HG03045 (cell line): ENCODE measurements at regions not wholly inside any gene's neighbourhood (a gene's known extent, or its start where the extent isn't known, plus 50 kb on each side); places are given as distances from the start of the nearest gene placed in this dataset.

Source experiments
- ATAC-seq: cut with Tn5 transposase; IDR thresholded peaks from one replicate; pipeline ENCODE4 v1.9.1; 2021; ENCODE audit warnings: mild to moderate bottlenecking, moderate library complexity; ENCODE audit not compliant: unreplicated experiment

- no peak for ATAC-seq
Measured at GRCh38 chr12:25818596-25819390, 139.7 kb upstream of the RASSF8 start.

DNA sequence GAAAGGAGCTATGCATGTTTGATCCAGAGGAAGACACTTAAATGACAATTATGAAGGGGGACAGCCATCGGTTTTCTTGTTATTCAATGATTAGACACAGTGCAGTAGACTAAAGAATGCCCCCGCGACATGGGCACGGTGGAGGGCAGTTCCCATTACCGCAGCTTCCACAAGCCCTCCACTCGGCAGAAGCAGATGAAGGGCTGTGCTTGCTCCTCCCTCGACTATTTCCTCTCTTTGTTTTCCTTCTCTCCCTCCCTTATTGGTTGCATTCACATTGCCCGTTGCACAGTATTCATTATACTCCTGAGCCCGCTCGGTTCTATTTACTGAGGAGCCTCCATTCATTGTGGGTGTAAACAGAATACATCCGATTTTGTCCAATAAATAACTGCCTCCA lies 138.8 kb upstream of the RASSF8 start:
- ATAC-seq, result no peak

DNA sequence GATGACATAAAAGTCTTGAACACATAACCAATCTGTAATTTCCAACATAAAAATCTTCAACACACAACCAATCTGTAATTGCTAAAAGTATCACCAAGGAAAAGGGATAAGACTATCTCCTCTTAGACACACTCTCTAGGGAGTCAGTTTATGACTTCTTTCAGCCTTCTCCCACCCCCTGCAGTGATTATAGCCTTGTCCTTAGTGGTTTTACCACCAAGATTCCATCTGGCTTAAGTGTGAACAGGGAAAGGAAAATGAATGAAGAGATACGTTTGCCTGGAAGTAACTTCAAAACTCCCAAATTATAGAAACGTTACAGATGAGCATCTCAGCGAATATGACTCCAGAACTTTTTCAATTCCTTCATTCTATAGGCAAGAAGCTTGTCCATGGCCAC lies 136.2 kb upstream of the RASSF8 start:
- ATAC-seq, result no peak

DNA sequence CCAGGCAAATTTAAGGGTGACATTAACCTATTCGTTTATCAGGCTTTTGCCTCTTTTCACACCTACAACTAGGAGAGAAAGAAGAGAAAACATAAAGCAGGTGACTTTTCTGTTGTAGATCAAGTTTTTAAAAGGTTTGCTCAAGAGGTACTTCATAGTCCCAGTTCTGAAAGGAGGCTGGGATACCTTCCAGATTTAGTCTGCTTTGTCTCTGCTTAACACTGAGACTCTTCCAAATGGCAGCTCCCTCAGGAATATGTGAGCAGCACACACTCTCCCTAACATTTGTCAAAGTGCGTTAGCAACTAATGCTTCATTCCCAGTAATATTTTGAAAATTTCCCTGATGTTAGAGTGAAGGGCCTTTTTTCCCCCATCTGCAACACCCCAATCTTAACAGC lies 133.7 kb upstream of the RASSF8 start:
- no peak for ATAC-seq

- no peak for ATAC-seq
Measured at GRCh38 chr12:25825446-25825845, 133.0 kb upstream of the RASSF8 start.

- no peak for ATAC-seq
Measured at GRCh38 chr12:25827141-25827540, 131.3 kb upstream of the RASSF8 start.

DNA sequence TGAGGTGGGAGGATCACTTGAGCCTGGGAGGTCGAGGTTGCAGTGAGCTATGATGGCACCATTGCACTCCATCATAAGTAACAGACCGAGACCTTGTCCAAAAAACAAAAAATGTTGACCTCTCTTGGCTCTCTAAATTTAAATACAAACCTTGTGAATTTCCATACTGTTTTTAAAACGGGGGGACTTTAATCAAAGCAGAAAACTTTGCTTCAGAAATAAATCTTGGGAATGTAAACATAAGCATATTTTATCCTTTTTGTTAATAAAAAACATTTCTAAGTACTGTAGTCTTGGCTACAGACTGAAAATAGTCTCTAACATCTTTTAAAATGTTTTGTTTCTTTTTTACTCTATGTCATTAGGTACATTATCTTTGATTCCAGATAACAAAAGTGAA lies 130.7 kb upstream of the RASSF8 start:
- ATAC-seq, result no peak

GRCh38 chr12:25828188-25828587 lies 130.3 kb upstream of the RASSF8 start:
- no peak for ATAC-seq

DNA sequence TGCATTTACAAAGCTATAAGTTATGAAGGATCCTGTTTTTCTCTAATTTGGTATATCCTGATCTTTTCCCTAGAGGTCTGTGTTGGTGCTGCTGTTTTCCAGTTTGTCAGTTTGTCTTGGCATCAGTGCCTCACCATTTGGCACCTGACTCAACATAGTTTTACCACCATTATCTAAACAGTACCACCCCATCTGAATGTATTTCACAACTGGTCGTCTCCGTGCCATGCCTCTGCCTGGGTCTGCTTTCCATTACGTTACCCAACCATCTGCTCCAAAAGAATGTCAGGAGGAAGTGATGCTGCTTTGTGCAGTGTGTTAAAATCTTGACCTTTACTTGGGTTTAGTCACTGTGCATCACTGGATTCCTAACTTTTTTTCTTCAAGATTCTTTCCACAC lies 129.3 kb upstream of the RASSF8 start:
- no peak for ATAC-seq

DNA sequence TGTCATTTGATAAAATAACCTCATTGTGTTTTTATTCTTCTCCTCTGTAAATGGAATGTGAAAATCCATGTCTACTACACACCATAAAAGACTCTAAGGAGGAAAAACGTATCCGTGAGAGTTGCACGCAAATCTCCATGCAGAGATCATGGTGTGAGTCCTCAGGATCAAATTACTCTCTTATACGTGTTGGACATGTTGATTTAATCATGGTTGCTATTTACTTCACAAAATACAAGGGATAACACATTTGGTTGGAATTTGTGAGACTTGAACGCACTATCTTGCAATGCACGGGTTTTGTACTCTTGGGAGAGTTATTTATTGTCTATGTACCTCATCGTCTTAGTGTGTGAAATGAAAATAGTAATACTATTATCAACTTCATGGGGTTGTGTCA lies 128.0 kb upstream of the RASSF8 start:
- no peak for ATAC-seq

DNA sequence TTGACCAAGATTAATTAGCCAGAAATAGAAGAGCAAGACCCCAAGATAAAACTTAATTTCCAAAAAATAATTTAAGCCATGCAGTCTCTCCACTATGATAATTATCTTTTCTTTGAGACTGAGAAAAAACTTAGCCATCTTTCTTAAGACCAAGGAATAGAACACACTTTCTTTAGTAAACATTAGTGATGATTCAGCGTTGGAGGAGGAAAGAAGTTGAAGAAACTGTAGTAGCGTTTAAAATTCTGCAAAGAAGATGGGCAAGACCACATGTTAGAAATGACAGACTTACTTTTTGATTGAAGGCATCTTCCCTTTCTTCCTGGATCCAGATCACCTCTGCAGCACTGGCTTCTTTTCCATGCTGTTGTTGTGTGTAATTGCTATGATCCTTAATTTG lies 124.8 kb upstream of the RASSF8 start:
- no peak for ATAC-seq

GRCh38 chr12:25835385-25835784 lies 123.1 kb upstream of the RASSF8 start:
- no peak for ATAC-seq

- ATAC-seq, result no peak
Measured at GRCh38 chr12:25838007-25838406, 120.5 kb upstream of the RASSF8 start.

DNA sequence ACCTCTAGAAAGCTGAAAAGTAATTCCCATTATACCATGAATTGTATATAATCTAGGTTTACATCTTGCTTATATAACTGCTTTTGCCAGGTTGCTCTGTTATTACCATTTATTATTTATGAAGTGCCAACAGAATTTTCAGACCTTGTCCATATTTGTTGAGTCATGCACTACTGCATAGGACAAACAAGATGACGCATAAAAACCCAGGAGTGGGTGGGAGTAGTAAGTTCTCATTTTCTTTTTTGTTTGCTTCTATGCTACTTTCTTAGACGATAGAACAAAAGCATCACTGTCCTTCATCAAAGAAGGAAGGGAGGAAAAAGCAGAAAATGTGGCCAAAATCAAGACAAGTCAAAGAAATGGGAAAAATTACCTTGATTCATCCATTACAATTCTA lies 119.0 kb upstream of the RASSF8 start:
- no peak for ATAC-seq

GRCh38 chr12:25840678-25841465 lies 117.6 kb upstream of the RASSF8 start:
- ATAC-seq, result no peak

GRCh38 chr12:25842254-25842653 lies 116.2 kb upstream of the RASSF8 start:
- no peak for ATAC-seq

GRCh38 chr12:25843976-25844375 lies 114.5 kb upstream of the RASSF8 start:
- ATAC-seq, result no peak

GRCh38 chr12:25845415-25845814 lies 113.1 kb upstream of the RASSF8 start:
- no peak for ATAC-seq

DNA sequence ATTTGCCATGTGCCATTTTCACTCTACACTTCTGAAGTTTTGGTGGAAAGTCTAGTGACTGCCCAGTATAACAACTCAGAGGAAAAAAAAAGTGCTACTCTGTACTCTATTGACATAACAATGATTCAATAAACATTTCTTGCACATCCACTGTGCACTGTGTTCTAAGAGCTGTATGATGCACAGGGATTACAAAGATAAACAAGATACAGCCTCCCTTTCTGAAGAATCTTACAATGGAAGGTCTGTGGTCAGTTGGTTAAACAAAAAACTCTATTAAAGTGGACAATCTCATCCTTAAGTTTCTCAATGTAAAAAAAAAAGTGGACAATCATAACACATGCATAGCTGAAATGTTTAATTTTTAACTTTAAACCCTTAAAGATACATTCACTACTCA lies 105.7 kb upstream of the RASSF8 start:
- ATAC-seq, result no peak

DNA sequence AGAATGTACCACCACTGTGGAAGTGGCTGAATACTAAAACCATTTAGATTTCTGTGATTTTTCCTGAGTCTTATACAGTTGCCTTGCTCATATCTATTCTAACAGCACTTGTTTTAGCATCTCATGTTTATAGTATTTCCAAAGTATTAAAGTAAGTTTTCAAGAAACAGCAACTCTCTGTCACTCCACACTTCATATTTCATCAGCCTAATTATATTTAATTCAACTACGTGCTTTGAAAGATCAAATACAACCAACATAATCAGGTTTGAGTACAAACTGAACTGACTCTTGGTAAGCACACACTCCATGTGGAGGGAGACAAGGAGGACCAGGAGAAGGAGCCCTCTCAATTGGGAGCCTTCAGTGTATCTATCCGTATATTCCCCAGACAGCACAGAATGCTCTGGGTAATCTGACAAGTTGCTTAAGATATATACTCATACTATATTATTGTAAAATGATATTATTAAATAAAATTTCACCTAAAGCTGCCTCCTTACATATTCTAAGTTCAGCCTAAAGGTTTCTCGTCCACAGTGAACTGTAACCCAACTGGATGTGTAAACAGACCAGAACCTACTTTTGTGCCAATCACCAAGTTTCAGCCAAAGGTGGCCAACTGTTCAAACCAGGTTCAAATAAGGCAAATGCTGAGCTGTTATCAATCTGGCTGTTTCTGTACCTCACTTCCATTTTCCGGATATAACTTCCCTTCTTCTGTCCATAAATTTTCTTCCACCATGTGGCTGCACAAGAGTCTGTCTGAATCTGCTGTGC lies 105.0 kb upstream of the RASSF8 start:
- no peak for ATAC-seq

DNA sequence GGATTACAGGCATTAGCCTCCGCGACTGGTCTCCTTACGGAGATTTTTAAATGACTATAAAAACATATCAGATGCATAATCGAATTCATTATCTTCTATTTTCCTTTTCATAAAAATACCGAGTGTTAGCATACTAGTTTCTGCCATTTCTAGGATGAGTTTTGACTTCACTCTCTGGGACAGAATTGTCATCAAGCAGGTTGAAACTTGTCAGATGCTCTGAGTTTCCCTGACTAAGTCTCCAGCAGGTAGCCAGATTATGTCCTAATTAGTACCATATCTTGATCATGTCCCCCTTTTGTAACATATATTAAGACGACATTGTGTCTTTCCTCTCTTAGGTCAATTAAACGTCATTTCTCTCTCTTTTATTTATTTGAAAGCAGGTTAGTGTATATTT lies 103.5 kb upstream of the RASSF8 start:
- no peak for ATAC-seq

DNA sequence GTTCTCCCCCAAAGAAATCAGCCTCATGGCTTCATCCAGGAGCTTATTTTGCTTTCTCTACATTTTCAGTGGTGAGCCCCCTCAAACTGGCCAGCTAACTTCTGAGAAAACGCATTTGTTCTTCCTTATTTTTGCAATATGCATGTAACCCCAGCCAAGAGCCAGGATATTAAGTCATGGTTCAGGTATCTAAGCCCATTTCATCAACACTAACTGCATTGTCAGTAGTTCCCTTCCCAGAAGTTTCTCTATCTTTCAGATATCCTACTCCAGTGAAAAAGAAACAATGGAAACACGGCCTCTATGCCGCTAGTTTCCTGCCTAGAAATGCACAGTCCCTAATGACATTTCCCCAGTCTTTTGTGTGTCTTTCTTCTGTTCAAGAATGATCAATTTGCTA lies 102.8 kb upstream of the RASSF8 start:
- no peak for ATAC-seq
